ENCODE measurements at regions not wholly inside any gene's neighbourhood (a gene's known extent, or its start where the extent isn't known, plus 50 kb on each side); places are given as distances from the start of the nearest gene placed in this dataset.

DNA sequence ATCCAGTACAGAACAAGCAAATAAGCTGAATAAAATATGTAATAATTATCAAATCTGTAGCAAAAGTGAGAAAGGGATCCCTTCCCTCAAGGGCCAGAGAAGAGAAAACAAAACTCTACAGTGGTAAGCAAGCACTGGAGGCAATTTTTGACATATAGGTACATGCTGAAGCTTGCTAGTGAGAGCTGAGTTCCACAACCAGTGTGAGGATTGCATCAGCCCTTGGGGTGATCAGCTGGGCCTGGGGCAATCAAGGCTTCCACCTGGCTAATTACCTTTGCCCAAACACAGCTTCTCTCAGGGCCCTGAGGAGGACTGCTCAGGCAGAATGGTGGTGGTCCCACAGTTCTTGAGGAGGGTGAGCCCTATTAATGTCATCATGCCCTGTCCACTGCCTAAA lies 134.4 kb upstream of the DLX6 start:
- H3K4me1 Mint-ChIP-seq (ENCODE audit: low read depth, unreplicated experiment): no peaks in the 10 kb centered on the region
- Histone ChIP-seq H3K4me1 (no peaks in the 10 kb centered on the region), H3K9me3 (no peaks in the 10 kb centered on the region), H3K36me3 (ENCODE audit: control insufficient read depth, insufficient read depth, low read length) (no peaks in the 10 kb centered on the region), H3K4me3 (ENCODE audit: low read depth, low read length) (no peak overlapping the region), H3K27me3 (replicated peaks; ENCODE audit: control insufficient read depth, insufficient read depth, low read length) (no peaks in the 10 kb centered on the region)
- intact Hi-C loops (cut with micrococcal nuclease; ENCODE audit: unreplicated experiment): no loop called here
- CTCF ChIA-PET: no interaction called here
- H3K27me3 Mint-ChIP-seq (ENCODE audit: insufficient read depth, unreplicated experiment): peaks cover 3% of the 10 kb centered on the region
- no peaks in the 10 kb centered on the region for H3K36me3 Mint-ChIP-seq (ENCODE audit: insufficient read depth, unreplicated experiment)
- TF ChIP-seq, protein P1, sequence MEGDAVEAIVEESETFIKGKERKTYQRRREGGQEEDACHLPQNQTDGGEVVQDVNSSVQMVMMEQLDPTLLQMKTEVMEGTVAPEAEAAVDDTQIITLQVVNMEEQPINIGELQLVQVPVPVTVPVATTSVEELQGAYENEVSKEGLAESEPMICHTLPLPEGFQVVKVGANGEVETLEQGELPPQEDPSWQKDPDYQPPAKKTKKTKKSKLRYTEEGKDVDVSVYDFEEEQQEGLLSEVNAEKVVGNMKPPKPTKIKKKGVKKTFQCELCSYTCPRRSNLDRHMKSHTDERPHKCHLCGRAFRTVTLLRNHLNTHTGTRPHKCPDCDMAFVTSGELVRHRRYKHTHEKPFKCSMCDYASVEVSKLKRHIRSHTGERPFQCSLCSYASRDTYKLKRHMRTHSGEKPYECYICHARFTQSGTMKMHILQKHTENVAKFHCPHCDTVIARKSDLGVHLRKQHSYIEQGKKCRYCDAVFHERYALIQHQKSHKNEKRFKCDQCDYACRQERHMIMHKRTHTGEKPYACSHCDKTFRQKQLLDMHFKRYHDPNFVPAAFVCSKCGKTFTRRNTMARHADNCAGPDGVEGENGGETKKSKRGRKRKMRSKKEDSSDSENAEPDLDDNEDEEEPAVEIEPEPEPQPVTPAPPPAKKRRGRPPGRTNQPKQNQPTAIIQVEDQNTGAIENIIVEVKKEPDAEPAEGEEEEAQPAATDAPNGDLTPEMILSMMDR (IDR thresholded peaks at IDR 0.05; ENCODE audit: insufficient read depth in 1 of 2, low read depth in 1 of 2, low read length in 1 of 2, severe bottlenecking in 1 of 2, unreplicated experiment in 1 of 2): no peak
- BruUV-seq (replicated peaks): no TSS peak
- no peaks in the 10 kb centered on the region for H3K9me3 Mint-ChIP-seq (ENCODE audit: unreplicated experiment)
- POLR2A ChIA-PET: no interaction called here
- no peak overlapping the region for H3K27ac Mint-ChIP-seq (ENCODE audit: unreplicated experiment)
- DNase-seq: no peak
- H3K4me3 Mint-ChIP-seq (ENCODE audit: unreplicated experiment): no peak overlapping the region

DNA sequence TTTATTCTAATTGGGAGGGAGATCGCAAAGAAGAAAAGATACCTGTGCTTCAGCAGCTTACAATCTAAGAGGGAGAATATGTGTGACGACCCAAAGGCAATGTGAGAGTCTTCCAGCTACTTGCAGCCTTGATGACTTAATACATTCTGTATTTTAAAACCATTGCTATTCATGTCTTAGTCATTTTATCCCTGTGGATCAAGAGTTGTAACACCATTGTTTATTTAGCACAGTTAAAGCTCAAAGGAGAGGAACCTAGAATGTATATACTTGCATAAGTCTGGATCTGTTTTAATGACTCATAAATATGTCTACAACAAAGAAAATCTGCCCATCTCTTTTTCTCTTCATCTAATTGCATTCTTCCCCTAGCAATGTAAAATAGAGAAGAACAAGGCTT lies 117.9 kb upstream of the DLX6 start:
- no peak overlapping the region for H3K4me3 ChIP-seq (ENCODE audit: low read depth, low read length)
- no peak for DNase-seq
- H3K27me3 ChIP-seq (replicated peaks; ENCODE audit: control insufficient read depth, insufficient read depth, low read length): no peaks in the 10 kb centered on the region
- H3K36me3 ChIP-seq (ENCODE audit: control insufficient read depth, insufficient read depth, low read length): no peaks in the 10 kb centered on the region
- H3K9me3 Mint-ChIP-seq (ENCODE audit: unreplicated experiment): no peaks in the 10 kb centered on the region
- POLR2A ChIA-PET: no interaction called here
- no peak overlapping the region for H3K4me3 Mint-ChIP-seq (ENCODE audit: unreplicated experiment)
- peaks cover 11% of the 10 kb centered on the region for H3K27me3 Mint-ChIP-seq (ENCODE audit: insufficient read depth, unreplicated experiment)
- no peaks in the 10 kb centered on the region for H3K9me3 ChIP-seq
- H3K27ac Mint-ChIP-seq (ENCODE audit: unreplicated experiment): no peak overlapping the region
- H3K4me1 ChIP-seq: no peaks in the 10 kb centered on the region
- CTCF ChIA-PET: no interaction called here
- BruUV-seq (replicated peaks): no TSS peak
- intact Hi-C loops (cut with micrococcal nuclease; ENCODE audit: unreplicated experiment): no loop called here
- TF ChIP-seq, protein P1 (IDR thresholded peaks at IDR 0.05; ENCODE audit: insufficient read depth in 1 of 2, low read depth in 1 of 2, low read length in 1 of 2, severe bottlenecking in 1 of 2, unreplicated experiment in 1 of 2): no peak
- H3K4me1 Mint-ChIP-seq (ENCODE audit: low read depth, unreplicated experiment): no peaks in the 10 kb centered on the region
- H3K36me3 Mint-ChIP-seq (ENCODE audit: insufficient read depth, unreplicated experiment): no peaks in the 10 kb centered on the region

DNA sequence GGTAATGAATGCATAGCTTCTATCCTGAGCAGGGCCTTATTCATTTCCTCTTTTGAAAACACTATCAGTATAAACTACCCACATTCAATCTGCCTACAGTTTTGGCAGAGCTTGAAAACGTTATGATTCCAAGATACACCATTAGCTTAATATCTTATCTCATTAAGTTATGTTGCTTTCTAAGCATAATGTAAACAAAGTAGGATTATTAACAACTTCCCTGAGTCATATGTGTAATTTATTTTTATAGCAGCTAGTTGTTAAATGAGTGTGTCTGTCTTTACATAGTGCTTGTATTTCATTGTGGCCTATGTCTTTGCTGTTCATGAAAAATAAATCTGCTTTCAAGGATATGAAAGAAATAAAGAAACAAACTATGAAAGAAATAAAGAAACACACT lies 106.2 kb upstream of the DLX6 start:
- no peaks in the 10 kb centered on the region for H3K4me1 Mint-ChIP-seq (ENCODE audit: low read depth, unreplicated experiment)
- no peak overlapping the region for H3K4me3 Mint-ChIP-seq (ENCODE audit: unreplicated experiment)
- Histone ChIP-seq H3K36me3 (ENCODE audit: control insufficient read depth, insufficient read depth, low read length) (no peaks in the 10 kb centered on the region), H3K4me3 (ENCODE audit: low read depth, low read length) (no peak overlapping the region), H3K9me3 (no peaks in the 10 kb centered on the region), H3K27me3 (replicated peaks; ENCODE audit: control insufficient read depth, insufficient read depth, low read length) (no peaks in the 10 kb centered on the region), H3K4me1 (no peaks in the 10 kb centered on the region)
- peaks cover 11% of the 10 kb centered on the region for H3K27me3 Mint-ChIP-seq (ENCODE audit: insufficient read depth, unreplicated experiment)
- DNase-seq: no peak
- intact Hi-C loops (cut with micrococcal nuclease; ENCODE audit: unreplicated experiment): no loop called here
- POLR2A ChIA-PET: no interaction called here
- no peaks in the 10 kb centered on the region for H3K9me3 Mint-ChIP-seq (ENCODE audit: unreplicated experiment)
- TF ChIP-seq, protein P1 (IDR thresholded peaks at IDR 0.05; ENCODE audit: insufficient read depth in 1 of 2, low read depth in 1 of 2, low read length in 1 of 2, severe bottlenecking in 1 of 2, unreplicated experiment in 1 of 2): no peak
- H3K36me3 Mint-ChIP-seq (ENCODE audit: insufficient read depth, unreplicated experiment): no peaks in the 10 kb centered on the region
- BruUV-seq (replicated peaks): no TSS peak
- CTCF ChIA-PET: no interaction called here
- H3K27ac Mint-ChIP-seq (ENCODE audit: unreplicated experiment): no peak overlapping the region
